Astrocyte of the cerebellum (primary cell): ENCODE measurements at regions not wholly inside any gene's neighbourhood (a gene's known extent, or its start where the extent isn't known, plus 50 kb on each side); places are given as distances from the start of the nearest gene placed in this dataset.

ENCODE experiments used
- DNase-seq: peaks from one replicate; pipeline ENCODE4 v3.0.0-alpha.2; 2011; ENCODE audit warnings: low read depth
- H3K4me3 ChIP-seq: 2 replicates; pipeline ENCODE4 v1.5.1; 2011; ENCODE audit warnings: mild to moderate bottlenecking, low read depth, low read length, moderate library complexity
- CTCF ChIP-seq: IDR thresholded peaks from 2 replicates; pipeline ENCODE4 v1.5.1; 2012; ENCODE audit warnings: low read length, low read depth, moderate library complexity, mild to moderate bottlenecking; ENCODE audit errors: missing control alignments
- in situ Hi-C: cut with HindIII; loops from 2 replicates; pipeline ENCODE4 v1.10.0; 2017; ENCODE audit warnings: low sequenced_read_pairs

- no peak for TF ChIP-seq CTCF
Observed at GRCh38 chr13:111659219-111659775, 338.9 kb downstream of the TEX29 start.

GRCh38 chr13:111659842-111660241 is 339.4 kb downstream of the TEX29 start:
- no peak for DNase-seq
- in situ Hi-C loops: no loop called here
- no peak overlapping the region for H3K4me3 ChIP-seq
- no peak for TF ChIP-seq CTCF

More at GRCh38 chr13:111659219-111659775, 338.9 kb downstream of the TEX29 start:
- H3K4me3 ChIP-seq: no peak overlapping the region
- in situ Hi-C loops: no loop called here
- DNase-seq: no peak

GRCh38 chr13:111661052-111661451 is 340.6 kb downstream of the TEX29 start:
- no peak for DNase-seq
- no peak overlapping the region for H3K4me3 ChIP-seq
- in situ Hi-C loops: no loop called here
- no peak for TF ChIP-seq CTCF

GRCh38 chr13:111661776-111662175 is 341.3 kb downstream of the TEX29 start:
- TF ChIP-seq CTCF: no peak
- in situ Hi-C loops: no loop called here
- no peak for DNase-seq
- no peak overlapping the region for H3K4me3 ChIP-seq

GRCh38 chr13:111662451-111662850 is 342.0 kb downstream of the TEX29 start:
- no peak for TF ChIP-seq CTCF
- in situ Hi-C loops: no loop called here
- no peak for DNase-seq
- H3K4me3 ChIP-seq: no peak overlapping the region

GRCh38 chr13:111662895-111663294 is 342.5 kb downstream of the TEX29 start:
- no peak overlapping the region for H3K4me3 ChIP-seq
- TF ChIP-seq CTCF: no peak
- no peak for DNase-seq
- in situ Hi-C loops: no loop called here
